ENCODE measurements at regions not wholly inside any gene's neighbourhood (a gene's known extent, or its start where the extent isn't known, plus 50 kb on each side); places are given as distances from the start of the nearest gene placed in this dataset.
A peak's percentile ranks its signal among the peaks of the same experiment; 100 is the strongest.

GRCh38 chr14:34069854-34070582, 119.1 kb upstream of the EGLN3 start:
- no peak for DNase-seq
- Histone ChIP-seq H3K4me1 (ENCODE audit: low read depth) (no peaks in the 10 kb centered on the region), H3K9me3 (peaks cover 3% of the 10 kb centered on the region), H3K4me3 (no peak overlapping the region), H3K36me3 (ENCODE audit: low read depth) (no peaks in the 10 kb centered on the region)
- ATAC-seq = peak; percentile 33
- TF ChIP-seq CTCF (IDR thresholded peaks at IDR 0.05) = no peak
- intact Hi-C loops (cut with DNase I, micrococcal nuclease) = no loop called here

GRCh38 chr14:34067587-34067986, 116.7 kb upstream of the EGLN3 start:
- ATAC-seq (no peak), DNase-seq (no peak)
- Histone ChIP-seq H3K9me3 (peaks cover 3% of the 10 kb centered on the region), H3K4me3 (no peak overlapping the region), H3K36me3 (ENCODE audit: low read depth) (no peaks in the 10 kb centered on the region), H3K4me1 (ENCODE audit: low read depth) (no peaks in the 10 kb centered on the region)
- intact Hi-C loops (cut with DNase I, micrococcal nuclease) = no loop called here
- TF ChIP-seq CTCF (IDR thresholded peaks at IDR 0.05) = no peak

GRCh38 chr14:34065690-34066391, 115.0 kb upstream of the EGLN3 start:
- Histone ChIP-seq H3K4me1 (ENCODE audit: low read depth) (no peaks in the 10 kb centered on the region), H3K9me3 (no peaks in the 10 kb centered on the region), H3K4me3 (no peak overlapping the region), H3K36me3 (ENCODE audit: low read depth) (no peaks in the 10 kb centered on the region)
- TF ChIP-seq CTCF (IDR thresholded peaks at IDR 0.05) = no peak
- ATAC-seq (no peak), DNase-seq (no peak)
- intact Hi-C loops (cut with DNase I, micrococcal nuclease) = no loop called here

- ATAC-seq (no peak), DNase-seq (no peak)
- no peaks in the 10 kb centered on the region for H3K9me3 ChIP-seq
- H3K4me3 ChIP-seq = no peak overlapping the region
- H3K4me1 ChIP-seq (ENCODE audit: low read depth) = no peaks in the 10 kb centered on the region
- no peak for TF ChIP-seq CTCF (IDR thresholded peaks at IDR 0.05)
- intact Hi-C loops (cut with DNase I, micrococcal nuclease) = no loop called here
- no peaks in the 10 kb centered on the region for H3K36me3 ChIP-seq (ENCODE audit: low read depth)
Measured at GRCh38 chr14:34065236-34065635, 114.4 kb upstream of the EGLN3 start.

- H3K36me3 ChIP-seq (ENCODE audit: low read depth) = no peaks in the 10 kb centered on the region
- TF ChIP-seq CTCF (IDR thresholded peaks at IDR 0.05) = no peak
- ATAC-seq = no peak
- peaks cover 4% of the 10 kb centered on the region for H3K4me1 ChIP-seq (ENCODE audit: low read depth)
- no peaks in the 10 kb centered on the region for H3K9me3 ChIP-seq
- peak in 1 of 3 donors; percentile 49 for DNase-seq
- H3K4me3 ChIP-seq = no peak overlapping the region
- intact Hi-C loops (cut with DNase I, micrococcal nuclease) = no loop called here
Measured at GRCh38 chr14:34064349-34064748, 113.5 kb upstream of the EGLN3 start.
